ENCODE measurements at regions not wholly inside any gene's neighbourhood (a gene's known extent, or its start where the extent isn't known, plus 50 kb on each side); places are given as distances from the start of the nearest gene placed in this dataset.

- TF ChIP-seq CTCF (IDR thresholded peaks at IDR 0.05; ENCODE audit: poor library complexity) (no peak), EZH2 (IDR thresholded peaks at IDR 0.05; ENCODE audit: borderline replicate concordance) (no peak)
These were observed 90.1 kb upstream of the RAB12 start for GRCh38 chr18:8519102-8519501.
